ENCODE measurements at regions not wholly inside any gene's neighbourhood (a gene's known extent, or its start where the extent isn't known, plus 50 kb on each side); places are given as distances from the start of the nearest gene placed in this dataset.

DNA sequence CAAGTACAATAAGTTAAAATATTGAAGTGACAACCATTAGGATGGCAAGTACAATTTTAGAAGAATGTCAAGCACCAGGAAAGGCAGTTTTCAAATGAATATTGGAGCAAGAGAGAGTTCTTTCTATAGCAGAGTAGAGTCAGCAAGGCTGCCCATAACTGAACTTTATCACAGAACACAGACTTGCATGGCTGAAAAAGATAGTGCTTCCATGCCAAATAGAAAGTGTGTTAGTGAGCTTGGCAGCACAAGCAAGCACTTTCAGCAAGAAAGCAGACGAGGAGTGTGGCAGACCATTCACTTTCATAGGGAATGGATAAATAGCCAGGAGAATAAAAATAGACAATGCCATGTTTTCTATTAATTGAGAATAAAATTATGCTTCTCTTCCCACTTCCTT, 647.0 kb upstream of the MGAT4C start:
- Histone ChIP-seq H3K4me3 (IDR thresholded peaks at IDR 0.05; ENCODE audit: insufficient read depth, low read depth, low read length) (no peak overlapping the region), H3K9ac (no peak overlapping the region), H2AFZ (ENCODE audit: low read depth) (no peak overlapping the region), H3K79me2 (ENCODE audit: insufficient read depth, low read depth) (no peaks in the 10 kb centered on the region), H4K20me1 (ENCODE audit: insufficient read depth) (no peaks in the 10 kb centered on the region), H3K27ac (no peak overlapping the region), H3K4me2 (no peak overlapping the region), H3K36me3 (ENCODE audit: insufficient read depth) (no peaks in the 10 kb centered on the region), H3K27me3 (ENCODE audit: insufficient read depth, low read depth) (no peaks in the 10 kb centered on the region), H3K4me1 (ENCODE audit: low read depth, poor library complexity, severe bottlenecking) (no peaks in the 10 kb centered on the region)
- TF ChIP-seq CTCF (conservative IDR thresholded peaks at IDR 0.05; ENCODE audit: low read depth, low read length), result no peak

- H2AFZ ChIP-seq (ENCODE audit: low read depth), result no peak overlapping the region
- H3K36me3 ChIP-seq (ENCODE audit: insufficient read depth), result no peaks in the 10 kb centered on the region
- no peak overlapping the region for H3K4me3 ChIP-seq (IDR thresholded peaks at IDR 0.05; ENCODE audit: insufficient read depth, low read depth, low read length)
- TF ChIP-seq CTCF (conservative IDR thresholded peaks at IDR 0.05; ENCODE audit: low read depth, low read length), result no peak
- no peak overlapping the region for H3K4me2 ChIP-seq
- H4K20me1 ChIP-seq (ENCODE audit: insufficient read depth), result no peaks in the 10 kb centered on the region
- H3K79me2 ChIP-seq (ENCODE audit: insufficient read depth, low read depth), result no peaks in the 10 kb centered on the region
- no peak overlapping the region for H3K27ac ChIP-seq
- no peaks in the 10 kb centered on the region for H3K27me3 ChIP-seq (ENCODE audit: insufficient read depth, low read depth)
- no peaks in the 10 kb centered on the region for H3K4me1 ChIP-seq (ENCODE audit: low read depth, poor library complexity, severe bottlenecking)
- no peak overlapping the region for H3K9ac ChIP-seq
These were observed 604.6 kb upstream of the MGAT4C start for GRCh38 chr12:86860776-86861175.

DNA sequence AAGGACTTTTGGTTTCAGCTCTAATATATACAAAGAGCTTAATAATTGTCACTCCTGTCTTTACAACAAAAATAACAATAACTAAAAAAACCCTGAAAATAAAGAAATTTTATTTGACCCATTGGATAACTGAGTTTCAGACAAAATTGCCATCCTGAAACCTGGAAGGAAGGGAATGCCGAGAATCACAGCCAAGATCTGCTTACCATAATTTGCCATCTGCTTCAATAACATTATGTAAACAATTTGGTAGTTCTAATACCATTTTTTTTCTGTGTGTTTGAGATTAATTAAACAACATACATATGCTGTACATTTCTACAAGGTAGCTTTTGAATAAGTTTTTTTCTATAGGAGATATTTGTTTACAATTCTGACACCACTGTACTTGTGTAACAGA, 596.3 kb upstream of the MGAT4C start:
- H3K36me3 ChIP-seq (ENCODE audit: insufficient read depth), result no peaks in the 10 kb centered on the region

DNA sequence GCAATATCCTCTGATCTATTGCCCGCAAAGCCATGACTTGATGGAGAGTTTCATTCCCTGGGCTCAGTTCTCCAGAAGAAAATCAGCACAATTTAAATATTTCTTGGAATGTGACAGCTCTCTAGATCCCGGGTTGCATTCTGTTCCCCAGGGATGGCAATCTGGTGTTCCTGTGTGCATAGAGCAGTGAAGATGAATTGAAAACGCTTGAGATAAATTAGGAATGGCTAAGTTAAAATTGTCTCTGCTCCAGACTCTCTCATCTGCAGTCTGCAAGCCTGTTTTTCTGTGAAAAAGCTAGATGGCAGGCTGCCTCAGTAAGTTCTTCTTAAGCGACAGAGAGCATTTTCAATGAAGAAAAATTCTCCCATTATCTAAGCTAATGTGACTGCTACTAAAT, 582.5 kb upstream of the MGAT4C start:
- Histone ChIP-seq H3K4me3 (IDR thresholded peaks at IDR 0.05; ENCODE audit: insufficient read depth, low read depth, low read length) (no peak overlapping the region), H3K9ac (no peak overlapping the region), H4K20me1 (ENCODE audit: insufficient read depth) (no peaks in the 10 kb centered on the region), H3K4me2 (no peak overlapping the region), H2AFZ (ENCODE audit: low read depth) (no peak overlapping the region), H3K79me2 (ENCODE audit: insufficient read depth, low read depth) (no peaks in the 10 kb centered on the region), H3K36me3 (ENCODE audit: insufficient read depth) (no peaks in the 10 kb centered on the region), H3K4me1 (ENCODE audit: low read depth, poor library complexity, severe bottlenecking) (no peaks in the 10 kb centered on the region), H3K27ac (no peak overlapping the region), H3K27me3 (ENCODE audit: insufficient read depth, low read depth) (no peaks in the 10 kb centered on the region)
- no peak for TF ChIP-seq CTCF (conservative IDR thresholded peaks at IDR 0.05; ENCODE audit: low read depth, low read length)

More for the DNA sequence above, 596.3 kb upstream of the MGAT4C start:
- Histone ChIP-seq H3K9ac (no peak overlapping the region), H2AFZ (ENCODE audit: low read depth) (no peak overlapping the region), H3K4me3 (IDR thresholded peaks at IDR 0.05; ENCODE audit: insufficient read depth, low read depth, low read length) (no peak overlapping the region), H3K79me2 (ENCODE audit: insufficient read depth, low read depth) (no peaks in the 10 kb centered on the region), H3K27me3 (ENCODE audit: insufficient read depth, low read depth) (no peaks in the 10 kb centered on the region), H4K20me1 (ENCODE audit: insufficient read depth) (no peaks in the 10 kb centered on the region), H3K4me2 (no peak overlapping the region), H3K27ac (no peak overlapping the region), H3K4me1 (ENCODE audit: low read depth, poor library complexity, severe bottlenecking) (no peaks in the 10 kb centered on the region)
- TF ChIP-seq CTCF (conservative IDR thresholded peaks at IDR 0.05; ENCODE audit: low read depth, low read length), result no peak

- TF ChIP-seq CTCF (conservative IDR thresholded peaks at IDR 0.05; ENCODE audit: low read depth, low read length), result no peak
These were observed 582.1 kb upstream of the MGAT4C start for GRCh38 chr12:86838260-86838659.

More at GRCh38 chr12:86838260-86838659, 582.1 kb upstream of the MGAT4C start:
- no peaks in the 10 kb centered on the region for H3K36me3 ChIP-seq (ENCODE audit: insufficient read depth)
- no peak overlapping the region for H2AFZ ChIP-seq (ENCODE audit: low read depth)
- H3K79me2 ChIP-seq (ENCODE audit: insufficient read depth, low read depth), result no peaks in the 10 kb centered on the region
- H4K20me1 ChIP-seq (ENCODE audit: insufficient read depth), result no peaks in the 10 kb centered on the region
- no peaks in the 10 kb centered on the region for H3K4me1 ChIP-seq (ENCODE audit: low read depth, poor library complexity, severe bottlenecking)
- H3K27ac ChIP-seq, result no peak overlapping the region
- H3K4me3 ChIP-seq (IDR thresholded peaks at IDR 0.05; ENCODE audit: insufficient read depth, low read depth, low read length), result no peak overlapping the region
- H3K27me3 ChIP-seq (ENCODE audit: insufficient read depth, low read depth), result no peaks in the 10 kb centered on the region
- no peak overlapping the region for H3K4me2 ChIP-seq
- no peak overlapping the region for H3K9ac ChIP-seq

Data from KMS-11 (cell line).